ENCODE measurements at regions not wholly inside any gene's neighbourhood (a gene's known extent, or its start where the extent isn't known, plus 50 kb on each side); places are given as distances from the start of the nearest gene placed in this dataset.
"Not testable (repeated sequence)": the region's sequence is repeated elsewhere in the genome, so short reads cannot be mapped to it uniquely, and the experiment has no call there.

GRCh38 chr1:243996223-243996622, 54.9 kb upstream of the ZBTB18 start:
- no peak for DNase-seq (ENCODE audit: low read depth in 2 of 2, low spot score in 1 of 2)

- no peak for DNase-seq (ENCODE audit: low read depth in 2 of 2, low spot score in 1 of 2)
These were observed 59.4 kb upstream of the ZBTB18 start for GRCh38 chr1:243991650-243992049.

GRCh38 chr1:243984788-243985187, 66.3 kb upstream of the ZBTB18 start:
- DNase-seq (ENCODE audit: low read depth in 2 of 2, low spot score in 1 of 2) = no peak

GRCh38 chr1:243982447-243983018, 68.5 kb upstream of the ZBTB18 start:
- no peak for DNase-seq (ENCODE audit: low read depth in 2 of 2, low spot score in 1 of 2)

GRCh38 chr1:243980471-243980870, 70.6 kb upstream of the ZBTB18 start:
- DNase-seq (ENCODE audit: low read depth in 2 of 2, low spot score in 1 of 2) = no peak

GRCh38 chr1:243980071-243980470, 71.0 kb upstream of the ZBTB18 start:
- DNase-seq (ENCODE audit: low read depth in 2 of 2, low spot score in 1 of 2) = no peak

GRCh38 chr1:243979396-243979795, 71.7 kb upstream of the ZBTB18 start:
- DNase-seq (ENCODE audit: low read depth in 2 of 2, low spot score in 1 of 2) = no peak

GRCh38 chr1:243977094-243977493, 74.0 kb upstream of the ZBTB18 start:
- no peak for DNase-seq (ENCODE audit: low read depth in 2 of 2, low spot score in 1 of 2)

GRCh38 chr1:243974451-243975292, 76.4 kb upstream of the ZBTB18 start:
- DNase-seq (ENCODE audit: low read depth in 2 of 2, low spot score in 1 of 2) = no peak

- DNase-seq (ENCODE audit: low read depth in 2 of 2, low spot score in 1 of 2) = no peak
These were observed 77.9 kb upstream of the ZBTB18 start for GRCh38 chr1:243973169-243973568.

- no peak for DNase-seq (ENCODE audit: low read depth in 2 of 2, low spot score in 1 of 2)
These were observed 81.0 kb upstream of the ZBTB18 start for GRCh38 chr1:243970077-243970476.

GRCh38 chr1:243968413-243968812, 82.7 kb upstream of the ZBTB18 start:
- no peak for DNase-seq (ENCODE audit: low read depth in 2 of 2, low spot score in 1 of 2)

- DNase-seq (ENCODE audit: low read depth in 2 of 2, low spot score in 1 of 2) = no peak
These were observed 86.2 kb upstream of the ZBTB18 start for GRCh38 chr1:243964915-243965314.

- no peak for DNase-seq (ENCODE audit: low read depth in 2 of 2, low spot score in 1 of 2)
These were observed 87.5 kb upstream of the ZBTB18 start for GRCh38 chr1:243963571-243963970.

GRCh38 chr1:243962541-243962940, 88.5 kb upstream of the ZBTB18 start:
- DNase-seq (ENCODE audit: low read depth in 2 of 2, low spot score in 1 of 2) = no peak

GRCh38 chr1:243959998-243960397, 91.1 kb upstream of the ZBTB18 start:
- no peak for DNase-seq (ENCODE audit: low read depth in 2 of 2, low spot score in 1 of 2)

GRCh38 chr1:243957141-243957540, 93.9 kb upstream of the ZBTB18 start:
- no peak for DNase-seq (ENCODE audit: low read depth in 2 of 2, low spot score in 1 of 2)

GRCh38 chr1:243956450-243956849, 94.6 kb upstream of the ZBTB18 start:
- DNase-seq (ENCODE audit: low read depth in 2 of 2, low spot score in 1 of 2) = no peak

- DNase-seq (ENCODE audit: low read depth in 2 of 2, low spot score in 1 of 2) = not testable (repeated sequence)
These were observed 99.9 kb upstream of the ZBTB18 start for GRCh38 chr1:243951207-243951606.

- DNase-seq (ENCODE audit: low read depth in 2 of 2, low spot score in 1 of 2) = no peak
These were observed 100.1 kb upstream of the AKT3 start for GRCh38 chr1:243950166-243950565.

GRCh38 chr1:243946946-243947345, 96.9 kb upstream of the AKT3 start:
- peak in 1 of 2 donors; percentile 7 for DNase-seq (ENCODE audit: low read depth in 2 of 2, low spot score in 1 of 2)

- no peak for DNase-seq (ENCODE audit: low read depth in 2 of 2, low spot score in 1 of 2)
These were observed 96.2 kb upstream of the AKT3 start for GRCh38 chr1:243946253-243946652.

GRCh38 chr1:243945727-243946126, 95.7 kb upstream of the AKT3 start:
- DNase-seq (ENCODE audit: low read depth in 2 of 2, low spot score in 1 of 2) = no peak

All from stimulated activated CD8-positive, alpha-beta memory T cell treated with anti-CD3 and anti-CD28 coated beads, Interleukin-4, amount 100 ng/mL, for 4 hours (primary cell).